Ishikawa (cell line): ENCODE measurements at regions not wholly inside any gene's neighbourhood (a gene's known extent, or its start where the extent isn't known, plus 50 kb on each side); places are given as distances from the start of the nearest gene placed in this dataset.

ENCODE experiments used
- CEBPB ChIP-seq: IDR thresholded peaks from 2 replicates; pipeline ENCODE4 v1.6.1; 2012
- CREB1 ChIP-seq: IDR thresholded peaks from 2 replicates; pipeline ENCODE4 v1.6.1; 2012; ENCODE audit warnings: low read depth
- EGR1 ChIP-seq: IDR thresholded peaks from 2 replicates; pipeline ENCODE4 v1.6.1; 2012
- EP300 ChIP-seq: IDR thresholded peaks from 2 replicates; pipeline ENCODE4 v1.6.1; 2012; ENCODE audit warnings: borderline replicate concordance
- FOXM1 ChIP-seq: IDR thresholded peaks from 2 replicates; pipeline ENCODE4 v1.6.1; 2012; ENCODE audit warnings: low read depth, borderline replicate concordance
- NFIC ChIP-seq: IDR thresholded peaks from 2 replicates; pipeline ENCODE4 v1.6.1; 2012
- RAD21 ChIP-seq: IDR thresholded peaks from 2 replicates; pipeline ENCODE4 v1.6.1; 2012; ENCODE audit warnings: low read depth
- TAF1 ChIP-seq: IDR thresholded peaks from 2 replicates; pipeline ENCODE4 v1.6.1; 2012; ENCODE audit warnings: low read depth, mild to moderate bottlenecking
- TCF12 ChIP-seq: IDR thresholded peaks from 2 replicates; pipeline ENCODE4 v1.6.1; 2012; ENCODE audit warnings: low read depth
- TEAD4 ChIP-seq: IDR thresholded peaks from 2 replicates; pipeline ENCODE4 v1.6.1; 2012
- YY1 ChIP-seq: IDR thresholded peaks from 2 replicates; pipeline ENCODE4 v1.6.1; 2012; ENCODE audit warnings: low read depth
- ZBTB7A ChIP-seq: IDR thresholded peaks from 2 replicates; pipeline ENCODE4 v1.6.1; 2012; ENCODE audit warnings: low read depth
- TF ChIP-seq, protein P1 (sequence below): IDR thresholded peaks from 2 replicates; pipeline ENCODE4 v1.6.1; 2012
- TF ChIP-seq, protein P2 (sequence below): IDR thresholded peaks from 2 replicates; pipeline ENCODE4 v1.6.1; 2012
- TF ChIP-seq, protein P3 (sequence below): IDR thresholded peaks from 2 replicates; pipeline ENCODE4 v1.6.1; 2012; ENCODE audit warnings: low read depth, mild to moderate bottlenecking

DNA sequence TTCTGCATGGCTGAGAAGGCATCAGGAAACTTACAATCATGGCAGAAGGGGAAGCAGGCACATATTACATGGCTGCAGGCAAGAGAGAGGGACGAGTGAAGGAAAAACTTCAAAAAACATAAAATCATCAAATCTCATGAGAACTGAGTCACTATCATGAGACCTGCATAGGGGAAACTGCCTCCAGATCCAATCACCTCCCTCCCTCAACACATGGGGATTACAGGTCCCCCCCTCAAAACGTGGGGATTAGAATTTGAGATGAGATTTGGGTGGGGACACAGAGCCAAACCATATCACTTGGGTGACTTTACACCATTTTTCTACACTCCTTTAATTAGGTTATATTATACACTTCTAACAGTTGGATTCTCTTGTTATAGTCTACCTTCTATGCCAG, 490.7 kb upstream of the KCND2 start:
- TF ChIP-seq TEAD4 (no peak), CEBPB (no peak), CREB1 (no peak), EGR1 (no peak), FOXM1 (no peak), TAF1 (no peak), EP300 (no peak), RAD21 (no peak), NFIC (no peak), ZBTB7A (no peak), TCF12 (no peak), YY1 (no peak)
- TF ChIP-seq, protein P1, sequence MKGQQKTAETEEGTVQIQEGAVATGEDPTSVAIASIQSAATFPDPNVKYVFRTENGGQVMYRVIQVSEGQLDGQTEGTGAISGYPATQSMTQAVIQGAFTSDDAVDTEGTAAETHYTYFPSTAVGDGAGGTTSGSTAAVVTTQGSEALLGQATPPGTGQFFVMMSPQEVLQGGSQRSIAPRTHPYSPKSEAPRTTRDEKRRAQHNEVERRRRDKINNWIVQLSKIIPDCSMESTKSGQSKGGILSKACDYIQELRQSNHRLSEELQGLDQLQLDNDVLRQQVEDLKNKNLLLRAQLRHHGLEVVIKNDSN = no peak
- TF ChIP-seq, protein P2, sequence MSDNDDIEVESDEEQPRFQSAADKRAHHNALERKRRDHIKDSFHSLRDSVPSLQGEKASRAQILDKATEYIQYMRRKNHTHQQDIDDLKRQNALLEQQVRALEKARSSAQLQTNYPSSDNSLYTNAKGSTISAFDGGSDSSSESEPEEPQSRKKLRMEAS = no peak
- TF ChIP-seq, protein P3, sequence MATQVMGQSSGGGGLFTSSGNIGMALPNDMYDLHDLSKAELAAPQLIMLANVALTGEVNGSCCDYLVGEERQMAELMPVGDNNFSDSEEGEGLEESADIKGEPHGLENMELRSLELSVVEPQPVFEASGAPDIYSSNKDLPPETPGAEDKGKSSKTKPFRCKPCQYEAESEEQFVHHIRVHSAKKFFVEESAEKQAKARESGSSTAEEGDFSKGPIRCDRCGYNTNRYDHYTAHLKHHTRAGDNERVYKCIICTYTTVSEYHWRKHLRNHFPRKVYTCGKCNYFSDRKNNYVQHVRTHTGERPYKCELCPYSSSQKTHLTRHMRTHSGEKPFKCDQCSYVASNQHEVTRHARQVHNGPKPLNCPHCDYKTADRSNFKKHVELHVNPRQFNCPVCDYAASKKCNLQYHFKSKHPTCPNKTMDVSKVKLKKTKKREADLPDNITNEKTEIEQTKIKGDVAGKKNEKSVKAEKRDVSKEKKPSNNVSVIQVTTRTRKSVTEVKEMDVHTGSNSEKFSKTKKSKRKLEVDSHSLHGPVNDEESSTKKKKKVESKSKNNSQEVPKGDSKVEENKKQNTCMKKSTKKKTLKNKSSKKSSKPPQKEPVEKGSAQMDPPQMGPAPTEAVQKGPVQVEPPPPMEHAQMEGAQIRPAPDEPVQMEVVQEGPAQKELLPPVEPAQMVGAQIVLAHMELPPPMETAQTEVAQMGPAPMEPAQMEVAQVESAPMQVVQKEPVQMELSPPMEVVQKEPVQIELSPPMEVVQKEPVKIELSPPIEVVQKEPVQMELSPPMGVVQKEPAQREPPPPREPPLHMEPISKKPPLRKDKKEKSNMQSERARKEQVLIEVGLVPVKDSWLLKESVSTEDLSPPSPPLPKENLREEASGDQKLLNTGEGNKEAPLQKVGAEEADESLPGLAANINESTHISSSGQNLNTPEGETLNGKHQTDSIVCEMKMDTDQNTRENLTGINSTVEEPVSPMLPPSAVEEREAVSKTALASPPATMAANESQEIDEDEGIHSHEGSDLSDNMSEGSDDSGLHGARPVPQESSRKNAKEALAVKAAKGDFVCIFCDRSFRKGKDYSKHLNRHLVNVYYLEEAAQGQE = no peak

DNA sequence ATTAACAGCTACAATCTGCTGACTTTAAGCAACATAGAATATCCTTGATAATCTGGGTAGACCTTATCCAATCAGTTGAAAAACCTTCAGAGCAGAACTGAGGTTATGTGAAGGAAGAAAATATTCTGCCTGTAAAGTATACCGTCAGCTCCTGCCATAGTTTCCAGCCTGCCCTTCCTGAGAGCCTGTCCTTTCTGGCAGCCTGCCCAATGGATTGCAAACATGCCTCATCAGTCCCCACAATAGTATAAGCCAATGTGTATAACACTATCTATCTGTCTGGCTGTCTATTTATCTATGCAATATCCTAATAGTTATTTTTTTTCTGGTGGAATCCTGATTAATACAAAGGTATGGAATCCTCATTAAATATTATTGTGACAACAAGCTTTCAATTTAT, 489.2 kb upstream of the KCND2 start:
- no peak for TF ChIP-seq TAF1
- no peak for TF ChIP-seq NFIC
- TF ChIP-seq, protein P1 = no peak
- TF ChIP-seq EP300 = no peak
- no peak for TF ChIP-seq CEBPB
- no peak for TF ChIP-seq FOXM1
- TF ChIP-seq, protein P2 = no peak
- no peak for TF ChIP-seq YY1
- TF ChIP-seq TEAD4 = no peak
- no peak for TF ChIP-seq CREB1
- TF ChIP-seq EGR1 = no peak
- no peak for TF ChIP-seq RAD21

GRCh38 chr7:119802147-119802546, 470.8 kb upstream of the KCND2 start:
- TF ChIP-seq FOXM1 = no peak
- TF ChIP-seq, protein P3 = no peak
- no peak for TF ChIP-seq YY1
- no peak for TF ChIP-seq TCF12
- TF ChIP-seq RAD21 = no peak
- TF ChIP-seq EGR1 = no peak
- TF ChIP-seq, protein P2 = no peak
- no peak for TF ChIP-seq TEAD4
- TF ChIP-seq ZBTB7A = no peak
- no peak for TF ChIP-seq CREB1
- no peak for TF ChIP-seq NFIC
- no peak for TF ChIP-seq EP300
- TF ChIP-seq CEBPB = no peak
- no peak for TF ChIP-seq TAF1
- TF ChIP-seq, protein P1 = no peak

DNA sequence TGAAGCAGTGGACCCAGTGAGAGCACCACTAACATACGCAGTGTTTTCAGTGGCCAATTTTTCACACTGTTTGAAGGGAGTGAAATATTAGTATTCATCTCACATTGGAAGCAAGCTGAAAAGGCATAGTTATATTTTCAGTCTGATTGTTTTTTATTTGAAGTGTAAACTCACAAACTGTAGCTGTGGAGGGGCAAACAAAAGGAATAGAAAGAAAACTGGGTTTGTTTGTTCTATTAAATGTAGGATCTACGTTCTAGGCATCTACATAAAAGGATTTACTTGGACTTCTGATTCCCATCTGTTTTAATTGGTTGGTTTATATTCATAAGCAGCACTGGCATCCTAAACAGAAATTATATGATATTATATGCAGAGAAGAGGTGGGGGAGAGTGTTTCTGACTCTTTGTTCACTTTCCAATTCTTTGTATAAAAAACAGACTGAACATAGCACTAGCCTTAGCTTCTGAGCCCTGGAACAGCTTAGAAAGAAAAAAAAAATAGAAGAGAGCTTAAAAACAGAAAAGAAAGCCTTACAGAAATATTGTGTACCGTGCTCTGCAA, 447.8 kb upstream of the KCND2 start:
- TF ChIP-seq ZBTB7A (no peak), EGR1 (no peak), NFIC (no peak), TCF12 (no peak), CREB1 (no peak)
- TF ChIP-seq, protein P2 = no peak

DNA sequence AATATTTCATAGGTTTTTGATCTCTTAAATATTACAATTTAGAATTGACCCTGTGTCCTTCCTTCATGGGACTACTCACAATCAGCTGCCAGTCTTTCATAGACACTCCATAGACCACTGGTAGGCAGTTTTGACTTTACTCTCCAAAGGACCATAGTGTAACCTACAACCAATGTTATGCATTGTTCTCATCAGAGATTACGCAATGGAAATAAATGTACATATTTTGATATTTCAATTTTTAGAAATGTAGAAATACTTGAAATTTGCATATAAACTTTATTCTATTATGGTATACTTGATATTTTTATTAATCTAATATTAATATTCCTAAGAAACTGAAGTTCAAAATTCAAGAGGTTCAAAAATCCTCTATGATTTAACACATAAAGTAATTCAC, 446.4 kb upstream of the KCND2 start:
- TF ChIP-seq YY1 = no peak
